ENCODE measurements at regions not wholly inside any gene's neighbourhood (a gene's known extent, or its start where the extent isn't known, plus 50 kb on each side); places are given as distances from the start of the nearest gene placed in this dataset.

DNA sequence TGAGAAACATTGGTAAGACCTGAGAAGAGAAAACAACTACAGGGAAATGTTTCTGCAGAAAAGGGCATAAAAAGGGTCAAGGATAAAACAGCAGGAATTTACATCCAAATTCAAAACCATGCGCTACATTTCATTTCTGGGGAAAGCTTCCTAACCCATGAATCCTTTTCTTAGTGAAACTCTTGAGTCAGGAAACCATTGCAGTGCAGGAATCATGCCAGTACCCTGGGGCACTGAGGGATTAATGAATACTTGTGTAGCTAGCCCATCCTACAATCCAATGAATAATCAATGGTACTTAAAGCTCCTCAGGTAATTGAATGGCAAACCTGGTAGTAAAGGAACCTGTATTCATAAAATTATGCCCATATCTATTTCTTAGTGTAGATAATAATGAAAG, 580.5 kb downstream of the TLE1 start:
- no peak for DNase-seq

DNA sequence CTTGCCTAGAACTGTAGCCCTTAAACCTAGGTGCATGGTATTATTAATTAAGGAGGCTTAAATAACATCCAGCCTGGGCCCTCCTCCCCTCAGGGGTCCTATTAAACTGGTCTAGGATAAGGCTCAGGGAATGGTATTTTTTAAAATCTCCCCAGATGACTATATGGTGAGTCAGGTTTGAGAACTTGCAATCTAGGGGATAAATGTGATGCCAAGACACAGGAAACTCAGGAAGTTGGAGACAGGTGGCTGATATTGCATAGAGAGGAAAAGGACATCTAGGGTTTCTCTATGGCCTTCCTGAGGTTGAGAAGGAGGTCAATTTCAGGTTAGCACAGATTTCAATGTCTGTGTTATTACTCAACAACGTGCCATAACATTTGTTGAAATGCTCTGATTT, 581.0 kb downstream of the TLE1 start:
- DNase-seq: no peak

GRCh38 chr9:81103597-81104471, 585.5 kb downstream of the TLE1 start:
- no peak for DNase-seq

DNA sequence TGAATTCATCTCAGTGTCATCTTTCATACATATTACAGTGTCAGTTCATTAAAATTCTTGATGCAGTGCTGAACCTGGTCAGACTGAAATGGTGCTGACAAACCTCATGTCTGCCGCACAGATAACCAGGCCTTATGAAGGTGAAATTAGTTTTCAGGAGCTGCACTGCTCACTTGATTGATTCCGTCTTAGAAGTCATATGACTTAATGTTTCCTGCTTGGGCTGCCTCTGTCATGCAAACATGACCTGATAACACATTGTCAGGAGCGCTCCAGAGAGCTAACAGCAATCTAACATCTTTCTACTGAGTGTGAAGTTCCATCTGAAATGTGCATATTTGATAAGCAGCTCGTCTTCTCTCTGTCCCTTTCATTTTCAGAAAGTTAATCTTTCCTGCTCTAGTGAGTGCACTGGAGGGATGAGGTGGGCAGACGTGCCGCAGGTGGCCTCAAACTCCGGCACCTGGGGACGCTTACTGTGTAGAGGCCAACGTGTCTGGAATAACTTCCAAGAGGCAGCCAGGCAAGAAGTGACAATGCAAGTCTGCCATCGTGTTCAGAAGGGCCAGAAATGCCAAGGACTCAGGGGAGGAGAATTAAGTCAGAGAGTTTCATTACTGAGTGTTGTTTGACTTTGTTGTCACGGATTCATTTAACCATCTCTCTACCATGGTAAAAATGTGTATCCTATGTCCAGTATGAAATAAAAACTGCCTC, 592.1 kb downstream of the TLE1 start:
- DNase-seq: no peak

GRCh38 chr9:81096625-81097024, 592.7 kb downstream of the TLE1 start:
- DNase-seq: no peak

DNA sequence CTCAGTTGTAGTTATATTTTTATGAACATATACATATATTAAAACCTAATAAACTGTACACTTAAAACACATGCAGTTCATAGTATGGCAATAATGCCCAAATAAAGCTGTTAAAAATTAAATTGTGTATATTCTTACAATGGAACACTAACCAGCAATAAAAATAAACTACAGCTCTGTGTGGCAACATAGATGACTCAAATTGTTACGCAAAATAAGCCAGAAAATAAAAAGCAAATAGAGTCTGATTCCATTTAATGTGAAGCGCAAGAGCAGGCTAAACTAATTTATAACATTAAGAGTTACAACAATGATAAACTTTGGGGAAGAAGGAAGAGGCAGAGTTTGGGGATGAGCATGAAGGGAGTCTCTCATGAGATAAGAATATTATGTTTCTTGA, 597.3 kb downstream of the TLE1 start:
- DNase-seq: no peak

GRCh38 chr9:81088341-81088740, 601.0 kb downstream of the TLE1 start:
- no peak for DNase-seq

DNA sequence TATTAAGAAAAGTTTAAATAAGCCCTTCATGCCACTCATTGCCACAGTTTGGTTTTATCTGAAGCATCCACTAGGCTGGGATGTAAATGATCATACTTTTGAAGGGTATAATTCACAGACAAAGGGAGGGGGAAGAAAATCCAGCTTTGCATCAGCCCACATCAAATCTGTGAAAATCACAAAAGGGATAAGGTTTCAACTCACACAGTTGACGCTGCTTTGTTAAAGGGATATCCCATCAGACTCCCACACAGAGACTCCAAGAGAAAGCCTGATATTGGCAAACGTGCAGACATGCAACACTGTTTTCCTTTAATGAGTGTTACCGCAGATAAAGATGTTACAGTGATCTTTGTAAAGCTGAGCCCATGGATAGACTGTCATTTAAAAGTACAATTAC, 602.9 kb downstream of the TLE1 start:
- peak; percentile 36 for DNase-seq

DNA sequence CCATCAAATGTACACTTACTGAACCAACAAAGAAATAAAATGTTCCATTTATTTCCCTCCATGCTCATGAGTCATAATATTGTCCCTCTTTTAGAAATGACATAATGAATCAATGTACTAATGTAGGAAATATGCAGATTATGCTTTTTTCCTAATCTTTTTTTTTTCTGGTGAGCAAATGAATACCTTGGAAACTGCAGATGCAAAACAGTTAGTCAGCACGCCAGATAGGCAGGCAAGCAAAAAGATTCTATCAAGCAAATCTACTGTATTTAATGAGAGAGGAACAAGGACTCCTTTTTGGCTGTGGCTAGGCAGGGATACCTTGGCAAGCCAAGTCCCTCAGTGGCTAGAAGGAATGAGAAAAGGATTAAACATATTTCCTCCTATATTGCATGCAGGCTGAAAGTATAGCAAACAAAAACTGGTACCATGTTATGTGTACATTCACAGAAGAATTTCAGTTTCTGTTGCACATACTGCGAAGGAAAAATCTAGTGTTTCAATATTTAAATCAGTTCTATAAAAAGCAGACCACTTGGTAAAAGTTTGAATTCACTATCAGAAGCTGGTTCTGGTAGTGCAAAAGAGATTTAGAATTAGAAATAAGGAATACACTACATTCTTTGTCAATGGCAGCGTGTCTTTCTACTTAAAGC, 605.4 kb downstream of the TLE1 start:
- DNase-seq: peak; percentile 8

GRCh38 chr9:81083067-81083466, 606.3 kb downstream of the TLE1 start:
- peak; percentile 29 for DNase-seq

- no peak for DNase-seq
Measured at GRCh38 chr9:81082221-81082620, 607.1 kb downstream of the TLE1 start.

DNA sequence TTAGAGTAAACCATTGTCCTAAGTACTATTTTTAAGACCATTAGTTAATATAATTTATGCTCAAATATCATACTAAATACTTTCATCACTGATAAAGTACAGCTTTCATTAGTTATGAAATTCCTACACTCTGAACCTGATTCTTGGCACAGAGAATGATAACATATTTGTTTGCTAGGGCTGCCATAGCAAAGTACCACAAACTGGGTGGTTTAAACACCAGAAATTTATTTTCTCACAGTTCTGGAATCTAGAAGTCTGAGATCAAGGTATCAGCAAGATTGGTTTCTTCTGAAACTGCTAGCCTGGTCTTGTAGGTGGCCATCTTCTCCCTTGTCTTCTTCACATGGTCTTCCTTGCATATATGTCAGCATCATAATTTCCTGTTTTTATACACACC, 608.4 kb downstream of the TLE1 start:
- DNase-seq: no peak

- DNase-seq: no peak
Measured at GRCh38 chr9:81080185-81080584, 609.2 kb downstream of the TLE1 start.

DNA sequence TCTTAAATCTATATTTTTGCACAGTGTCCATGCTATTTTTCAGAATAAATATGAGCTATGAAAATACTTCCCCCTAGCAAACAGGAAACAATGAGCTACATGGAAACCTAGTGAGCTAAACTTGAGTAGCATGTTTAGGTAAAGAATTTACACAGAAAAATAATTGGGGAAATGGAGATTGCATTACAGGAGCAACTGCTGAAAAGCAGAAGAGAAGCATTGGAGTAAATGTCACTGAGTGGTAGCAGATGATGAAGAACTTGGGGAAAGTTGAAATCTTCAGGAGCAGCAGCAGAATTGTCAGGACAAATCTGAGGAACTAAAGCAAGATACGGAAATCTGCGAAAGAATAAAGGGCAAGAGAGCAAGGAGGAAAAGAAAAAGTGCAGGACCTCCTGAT, 610.3 kb downstream of the TLE1 start:
- DNase-seq: no peak

- no peak for DNase-seq
Measured at GRCh38 chr9:81078555-81078954, 610.8 kb downstream of the TLE1 start.

DNA sequence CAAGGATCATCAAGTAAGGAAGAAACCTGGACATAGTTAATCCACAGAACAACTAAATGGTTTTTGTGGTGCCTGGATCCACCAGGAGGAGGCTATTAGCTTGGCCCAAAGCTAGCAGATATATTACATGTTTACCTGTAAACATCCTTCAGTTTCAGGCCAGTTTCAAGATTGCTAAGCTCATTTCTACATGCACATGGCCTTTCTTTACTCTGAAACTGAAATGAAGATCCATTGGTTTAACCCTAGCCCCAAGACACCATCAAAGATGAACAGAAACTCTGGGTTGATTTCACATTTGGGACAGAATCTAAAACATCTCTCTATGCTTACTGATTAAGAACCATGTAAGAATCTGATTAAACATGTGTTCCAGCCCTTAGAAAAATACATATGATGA, 611.8 kb downstream of the TLE1 start:
- no peak for DNase-seq

GRCh38 chr9:81076131-81076530, 613.2 kb downstream of the TLE1 start:
- DNase-seq: no peak

DNA sequence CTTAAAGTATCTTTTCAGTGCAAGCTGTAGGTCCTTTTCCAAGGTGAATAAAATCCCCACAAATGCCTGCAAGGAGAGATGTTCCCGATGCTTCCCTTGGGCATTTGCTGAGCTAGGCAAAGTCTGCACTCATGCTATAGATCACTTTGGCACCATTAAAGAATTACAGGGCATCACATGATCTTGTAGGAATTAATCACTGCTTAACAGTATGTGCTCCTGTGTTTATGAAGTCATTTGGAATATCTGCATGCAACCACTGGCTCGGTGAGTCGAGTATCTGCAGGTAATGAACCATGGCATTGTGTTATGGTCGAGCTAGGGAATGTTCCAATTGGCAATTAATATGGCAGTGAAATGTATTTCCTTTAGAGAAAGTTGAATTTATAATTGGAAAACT, 615.1 kb downstream of the TLE1 start:
- DNase-seq: no peak

- DNase-seq: no peak
Measured at GRCh38 chr9:81073821-81074220, 615.5 kb downstream of the TLE1 start.

- DNase-seq: no peak
Measured at GRCh38 chr9:81072758-81073157, 616.6 kb downstream of the TLE1 start.

DNA sequence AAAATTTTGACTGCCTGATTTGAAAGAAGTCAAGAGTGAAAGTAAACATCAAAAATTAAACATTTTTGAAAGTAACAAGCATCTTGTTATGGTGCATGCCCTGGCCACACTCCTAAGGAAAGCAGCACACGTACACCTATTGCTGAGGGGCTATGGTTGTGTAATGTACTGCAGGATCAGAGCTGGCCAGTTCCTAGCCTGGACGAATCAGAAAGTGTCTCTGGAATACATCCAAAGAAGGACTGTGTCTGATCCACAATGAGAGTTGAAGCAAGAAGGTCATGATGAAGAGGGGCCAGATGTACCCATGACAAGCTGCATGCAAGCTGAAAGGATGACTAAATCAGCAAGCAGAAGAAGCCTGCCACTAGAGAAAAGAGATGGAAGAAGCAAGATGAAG, 618.2 kb downstream of the TLE1 start:
- DNase-seq: no peak

DNA sequence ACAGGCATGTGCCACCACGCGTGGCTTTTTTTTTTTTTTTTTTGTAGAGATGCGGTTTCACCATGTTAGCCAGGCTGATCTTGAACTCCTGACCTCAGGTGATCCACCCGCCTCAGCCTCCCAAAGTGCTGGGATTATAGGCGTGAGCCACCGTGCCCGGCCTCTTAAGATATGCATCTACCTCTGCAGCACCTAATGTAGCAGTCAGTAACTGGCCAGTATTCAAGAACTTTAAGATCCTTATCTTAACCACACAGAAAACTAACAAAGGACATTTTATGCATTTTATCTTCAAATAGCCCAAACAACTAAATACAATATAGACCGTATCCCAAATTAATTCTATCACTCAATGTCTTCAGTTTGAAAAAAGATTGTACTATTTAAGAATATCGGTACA, 618.7 kb downstream of the TLE1 start:
- DNase-seq: no peak

- no peak for DNase-seq
Measured at GRCh38 chr9:81069923-81070322, 619.4 kb downstream of the TLE1 start.
